Activated CD8-positive, alpha-beta T cell treated with anti-CD3 and anti-CD28 coated beads for 36 hours (primary cell): ENCODE measurements at regions not wholly inside any gene's neighbourhood (a gene's known extent, or its start where the extent isn't known, plus 50 kb on each side); places are given as distances from the start of the nearest gene placed in this dataset.

Experiments
- ATAC-seq: fragments of 200-7000 bp; cut with Tn5 transposase; one replicate; pipeline ENCODE4 v1.10.0; 2021; ENCODE audit warnings: mild to moderate bottlenecking, moderate library complexity
- CTCF ChIA-PET: fragments of 350-600 bp; sonication (Branson Sonifier 250); formaldehyde crosslinking; loops from one replicate; lab custom pipeline; 2021; ENCODE audit warnings: antibody characterized with exemption; lab: Charles Lee
- POLR2A ChIA-PET: fragments of 350-600 bp; sonication (Branson Sonifier 250); formaldehyde crosslinking; loops from one replicate; lab custom pipeline; 2021; ENCODE audit warnings: antibody characterized with exemption; lab: Charles Lee
- DNase-seq: peaks from one replicate; pipeline ENCODE4 v3.0.0-alpha.2; 2020
- H3K27ac Mint-ChIP-seq: one replicate; pipeline ENCODE4 v1.8.0; 2021; ENCODE audit warnings: mild to moderate bottlenecking, mixed read lengths
- H3K27me3 Mint-ChIP-seq: one replicate; pipeline ENCODE4 v1.8.0; 2021; ENCODE audit warnings: mixed read lengths
- H3K36me3 Mint-ChIP-seq: one replicate; pipeline ENCODE4 v1.8.0; 2021; ENCODE audit warnings: low read depth, mixed read lengths
- H3K4me1 Mint-ChIP-seq: one replicate; pipeline ENCODE4 v1.8.0; 2021; ENCODE audit warnings: low read depth, mixed read lengths
- H3K4me3 Mint-ChIP-seq: one replicate; pipeline ENCODE4 v1.8.0; 2021; ENCODE audit warnings: mild to moderate bottlenecking, moderate library complexity, mixed read lengths
- H3K9me3 Mint-ChIP-seq: one replicate; pipeline ENCODE4 v1.8.0; 2021; ENCODE audit warnings: mixed read lengths
- intact Hi-C: fragments of 100-400 bp; cut with micrococcal nuclease; formaldehyde crosslinking; loops from one replicate; pipeline ENCODE4 v1.10.0; 2022
- TF ChIP-seq, protein P1 (sequence below): fragments of 200-600 bp; IDR thresholded peaks from one replicate; pipeline ENCODE4 v1.8.0; 2022; ENCODE audit warnings: antibody characterized with exemption, mild to moderate bottlenecking

DNA sequence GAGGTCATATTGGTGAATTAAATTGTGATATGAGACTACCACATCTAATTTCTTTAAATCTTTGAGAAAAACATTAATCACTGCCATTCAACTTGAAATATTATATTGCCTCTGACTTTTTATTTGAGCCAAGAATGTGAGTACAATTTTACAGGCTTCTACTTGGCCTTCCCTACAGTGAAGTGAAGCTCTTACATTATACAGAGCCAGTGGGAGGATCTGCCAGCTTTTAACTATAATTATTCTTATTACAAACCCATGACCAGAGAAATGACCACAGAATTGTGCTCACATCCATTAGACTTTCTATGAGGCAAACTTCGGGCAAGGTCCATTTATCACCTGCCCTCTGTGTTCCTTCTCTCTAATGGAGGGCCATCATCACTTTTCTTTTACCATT lies 114.2 kb downstream of the RERGL start:
- ATAC-seq (no peak), DNase-seq (no peak)
- TF ChIP-seq, protein P1, sequence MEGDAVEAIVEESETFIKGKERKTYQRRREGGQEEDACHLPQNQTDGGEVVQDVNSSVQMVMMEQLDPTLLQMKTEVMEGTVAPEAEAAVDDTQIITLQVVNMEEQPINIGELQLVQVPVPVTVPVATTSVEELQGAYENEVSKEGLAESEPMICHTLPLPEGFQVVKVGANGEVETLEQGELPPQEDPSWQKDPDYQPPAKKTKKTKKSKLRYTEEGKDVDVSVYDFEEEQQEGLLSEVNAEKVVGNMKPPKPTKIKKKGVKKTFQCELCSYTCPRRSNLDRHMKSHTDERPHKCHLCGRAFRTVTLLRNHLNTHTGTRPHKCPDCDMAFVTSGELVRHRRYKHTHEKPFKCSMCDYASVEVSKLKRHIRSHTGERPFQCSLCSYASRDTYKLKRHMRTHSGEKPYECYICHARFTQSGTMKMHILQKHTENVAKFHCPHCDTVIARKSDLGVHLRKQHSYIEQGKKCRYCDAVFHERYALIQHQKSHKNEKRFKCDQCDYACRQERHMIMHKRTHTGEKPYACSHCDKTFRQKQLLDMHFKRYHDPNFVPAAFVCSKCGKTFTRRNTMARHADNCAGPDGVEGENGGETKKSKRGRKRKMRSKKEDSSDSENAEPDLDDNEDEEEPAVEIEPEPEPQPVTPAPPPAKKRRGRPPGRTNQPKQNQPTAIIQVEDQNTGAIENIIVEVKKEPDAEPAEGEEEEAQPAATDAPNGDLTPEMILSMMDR: no peak
- Mint-ChIP-seq H3K36me3 (no peaks in the 10 kb centered on the region), H3K9me3 (peaks cover 5% of the 10 kb centered on the region), H3K4me3 (no peak overlapping the region), H3K27me3 (no peaks in the 10 kb centered on the region), H3K27ac (no peak overlapping the region), H3K4me1 (no peaks in the 10 kb centered on the region)
- ChIA-PET POLR2A (no interaction called here), CTCF (no interaction called here)
- intact Hi-C loops: no loop called here

DNA sequence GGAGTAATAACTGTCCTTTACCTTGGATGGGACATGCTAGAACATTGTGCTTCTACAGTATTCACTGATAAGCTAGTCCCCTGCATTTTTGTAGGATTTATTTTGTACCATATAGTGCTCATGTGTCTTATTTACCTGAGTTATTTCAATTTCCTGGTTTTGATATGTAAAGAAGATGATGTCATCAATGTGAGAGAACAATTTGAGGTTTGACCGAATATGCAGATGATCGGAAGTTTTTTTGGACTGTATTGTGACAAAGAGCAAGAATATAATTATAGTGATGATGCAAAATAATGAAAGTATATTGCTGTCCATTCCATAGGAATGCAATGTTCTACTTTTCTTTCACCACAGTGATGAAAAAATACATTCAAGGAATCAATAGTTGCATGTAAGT lies 114.8 kb downstream of the RERGL start:
- ChIA-PET POLR2A (no interaction called here), CTCF (no interaction called here)
- Mint-ChIP-seq H3K27me3 (no peaks in the 10 kb centered on the region), H3K4me3 (no peak overlapping the region), H3K27ac (no peak overlapping the region), H3K4me1 (no peaks in the 10 kb centered on the region), H3K9me3 (peaks cover 5% of the 10 kb centered on the region), H3K36me3 (no peaks in the 10 kb centered on the region)
- intact Hi-C loops: no loop called here
- no peak for DNase-seq
- TF ChIP-seq, protein P1: no peak
- ATAC-seq: no peak

DNA sequence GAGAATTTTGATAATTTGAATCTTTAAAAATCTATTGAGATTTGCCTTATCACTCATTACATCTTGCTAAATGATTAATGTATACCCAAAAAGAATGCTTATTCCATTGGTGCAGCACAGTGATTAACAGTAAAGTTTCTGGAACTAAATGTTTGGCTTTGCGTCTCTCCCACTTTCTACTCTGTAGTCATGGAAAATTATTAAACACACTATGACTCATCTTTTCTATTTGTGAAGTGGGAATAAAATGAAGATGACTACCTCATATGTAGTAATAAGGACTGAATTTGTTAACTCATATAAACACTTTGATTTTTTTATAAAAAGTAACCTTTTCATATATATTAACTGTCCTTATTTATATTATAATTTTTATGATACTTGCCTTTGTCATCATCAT lies 118.1 kb downstream of the RERGL start:
- Mint-ChIP-seq H3K27ac (no peak overlapping the region), H3K4me3 (no peak overlapping the region), H3K36me3 (no peaks in the 10 kb centered on the region), H3K9me3 (peaks cover 8% of the 10 kb centered on the region), H3K4me1 (no peaks in the 10 kb centered on the region), H3K27me3 (no peaks in the 10 kb centered on the region)
- POLR2A ChIA-PET: no interaction called here
- DNase-seq (no peak), ATAC-seq (no peak)
- intact Hi-C loops: no loop called here
- CTCF ChIA-PET: no interaction called here
- TF ChIP-seq, protein P1: no peak

DNA sequence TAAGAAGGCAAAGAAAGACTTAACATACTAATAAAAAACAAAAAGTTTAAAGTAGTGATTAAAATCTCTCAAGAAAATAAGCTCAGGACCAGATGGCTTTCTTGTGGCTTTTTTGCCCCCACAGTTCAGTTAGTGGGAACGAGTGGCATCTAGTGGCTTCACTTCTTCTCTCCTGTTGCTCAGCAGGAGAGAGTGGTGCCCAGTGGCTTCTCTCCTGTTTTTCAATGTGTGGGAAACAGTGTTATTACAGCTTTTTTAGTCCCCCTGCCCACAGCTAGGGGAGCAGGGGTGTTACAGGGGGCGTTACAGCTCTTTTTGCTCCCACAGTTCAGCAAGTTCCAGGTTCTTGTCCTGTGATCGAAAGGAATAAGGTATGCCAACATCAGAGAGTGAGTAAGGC lies 135.2 kb downstream of the RERGL start:
- TF ChIP-seq, protein P1: no peak
- Mint-ChIP-seq H3K9me3 (peaks cover 2% of the 10 kb centered on the region), H3K27ac (no peak overlapping the region), H3K36me3 (no peaks in the 10 kb centered on the region), H3K4me3 (no peak overlapping the region), H3K4me1 (no peaks in the 10 kb centered on the region), H3K27me3 (no peaks in the 10 kb centered on the region)
- CTCF ChIA-PET: no interaction called here
- intact Hi-C loops: no loop called here
- DNase-seq (no peak), ATAC-seq (no peak)
- POLR2A ChIA-PET: no interaction called here

DNA sequence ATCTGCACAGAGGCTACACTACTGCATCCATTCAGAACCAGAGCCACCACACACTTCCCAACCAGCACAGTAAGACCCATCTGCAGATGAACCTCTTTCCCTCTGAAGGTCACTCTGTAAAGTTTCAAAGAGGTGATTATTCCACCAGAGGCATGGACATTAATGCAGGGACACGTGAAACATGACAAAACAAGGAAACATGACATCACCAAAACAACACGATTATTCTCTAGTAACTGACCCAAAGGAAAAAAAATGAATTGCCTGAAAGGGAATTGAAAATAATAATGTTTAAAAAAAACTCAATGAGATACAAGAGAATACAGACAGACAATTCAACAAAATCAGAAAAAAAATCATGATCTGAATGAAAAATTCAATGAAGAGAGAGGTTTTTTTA lies 139.1 kb downstream of the RERGL start:
- Mint-ChIP-seq H3K27me3 (no peaks in the 10 kb centered on the region), H3K27ac (no peak overlapping the region)

More for the DNA sequence above, 139.1 kb downstream of the RERGL start:
- DNase-seq: no peak
- TF ChIP-seq, protein P1: no peak
- no peak for ATAC-seq
- H3K36me3 Mint-ChIP-seq: no peaks in the 10 kb centered on the region
- no peak overlapping the region for H3K4me3 Mint-ChIP-seq
- ChIA-PET POLR2A (no interaction called here), CTCF (no interaction called here)
- peaks cover 4% of the 10 kb centered on the region for H3K9me3 Mint-ChIP-seq
- no peaks in the 10 kb centered on the region for H3K4me1 Mint-ChIP-seq
- intact Hi-C loops: no loop called here
